A549 (cell line): ENCODE measurements at regions not wholly inside any gene's neighbourhood (a gene's known extent, or its start where the extent isn't known, plus 50 kb on each side); places are given as distances from the start of the nearest gene placed in this dataset.

Source experiments
- CTCF ChIP-seq: fragments of >200 bp; sonication (Bioruptor Twin); formaldehyde crosslinking; IDR thresholded peaks from 3 replicates; pipeline ENCODE4 v1.5.1; 2016
- ESRRA ChIP-seq: fragments of 150-350 bp; IDR thresholded peaks from 2 replicates; pipeline ENCODE4 v1.6.1; 2014; ENCODE audit warnings: mild to moderate bottlenecking, low read length, borderline replicate concordance
- JUNB ChIP-seq: fragments of >200 bp; sonication (Bioruptor Twin); formaldehyde crosslinking; IDR thresholded peaks from 2 replicates; pipeline ENCODE4 v1.6.1; 2016
- NPAS2 ChIP-seq: fragments of 250-450 bp; sonication (Bioruptor Pico); IDR thresholded peaks from 2 replicates; pipeline ENCODE4 v1.8.0; 2022; ENCODE audit warnings: mild to moderate bottlenecking, moderate library complexity, borderline replicate concordance
- POLR2A ChIP-seq: IDR thresholded peaks from 2 replicates; pipeline ENCODE4 v1.6.1; 2012; ENCODE audit warnings: mild to moderate bottlenecking, low read length
- POLR2AphosphoS2 ChIP-seq: conservative IDR thresholded peaks from 2 replicates; pipeline ENCODE4 v1.6.1; 2012; ENCODE audit warnings: low read length, improper control_type of control experiment, inconsistent platforms
- TP53 ChIP-seq: fragments of 250-450 bp; sonication (Bioruptor Pico); IDR thresholded peaks from 2 replicates; pipeline ENCODE4 v1.5.0; 2021; ENCODE audit warnings: mild to moderate bottlenecking, moderate library complexity

- TF ChIP-seq CTCF = no peak
- no peak for TF ChIP-seq POLR2A
- TF ChIP-seq POLR2AphosphoS2 = no peak
- no peak for TF ChIP-seq TP53 (CRISPR knock-in tag)
- TF ChIP-seq NPAS2 (CRISPR knock-in tag) = no peak
- TF ChIP-seq ESRRA = no peak
- no peak for TF ChIP-seq JUNB
These were observed 415.8 kb downstream of the ACTL7B start for GRCh38 chr9:108439947-108440346.
